GM19455 (cell line): ENCODE measurements at regions not wholly inside any gene's neighbourhood (a gene's known extent, or its start where the extent isn't known, plus 50 kb on each side); places are given as distances from the start of the nearest gene placed in this dataset.
"Not testable (repeated sequence)": the region's sequence is repeated elsewhere in the genome, so short reads cannot be mapped to it uniquely, and the experiment has no call there.

Source experiments
- ATAC-seq: cut with Tn5 transposase; IDR thresholded peaks from one replicate; pipeline ENCODE4 v1.9.1; 2021; ENCODE audit not compliant: unreplicated experiment

GRCh38 chr20:25865715-25866656, 169.3 kb upstream of the ZNF337 start:
- ATAC-seq = no peak

- ATAC-seq = not testable (repeated sequence)
Observed at GRCh38 chr20:25864963-25865714, 168.5 kb upstream of the ZNF337 start.

GRCh38 chr20:25864326-25864962, 167.8 kb upstream of the ZNF337 start:
- no peak for ATAC-seq

GRCh38 chr20:25863536-25864325, 167.1 kb upstream of the ZNF337 start:
- ATAC-seq = no peak

- peak; percentile 47 for ATAC-seq
Observed at GRCh38 chr20:25862967-25863530, 166.4 kb upstream of the ZNF337 start.

GRCh38 chr20:25860531-25861150, 164.0 kb upstream of the ZNF337 start:
- ATAC-seq = no peak

GRCh38 chr20:25859649-25860530, 163.2 kb upstream of the ZNF337 start:
- no peak for ATAC-seq

GRCh38 chr20:25858495-25859425, 162.1 kb upstream of the ZNF337 start:
- no peak for ATAC-seq

- not testable (repeated sequence) for ATAC-seq
Observed at GRCh38 chr20:25857091-25857788, 160.6 kb upstream of the ZNF337 start.

- ATAC-seq = no peak
Observed at GRCh38 chr20:25856256-25856884, 159.7 kb upstream of the ZNF337 start.

- not testable (repeated sequence) for ATAC-seq
Observed at GRCh38 chr20:25855451-25856156, 159.0 kb upstream of the ZNF337 start.

- ATAC-seq = not testable (repeated sequence)
Observed at GRCh38 chr20:25854666-25855065, 158.0 kb upstream of the ZNF337 start.

GRCh38 chr20:25853718-25854388, 157.2 kb upstream of the ZNF337 start:
- peak; percentile 73 for ATAC-seq

- peak; percentile 14 for ATAC-seq
Observed at GRCh38 chr20:25852968-25853717, 156.5 kb upstream of the ZNF337 start.

GRCh38 chr20:25850133-25850532, 153.5 kb upstream of the ZNF337 start:
- not testable (repeated sequence) for ATAC-seq
